ENCODE measurements at regions not wholly inside any gene's neighbourhood (a gene's known extent, or its start where the extent isn't known, plus 50 kb on each side); places are given as distances from the start of the nearest gene placed in this dataset.
A peak's percentile ranks its signal among the peaks of the same experiment; 100 is the strongest.
"Not testable (repeated sequence)": the region's sequence is repeated elsewhere in the genome, so short reads cannot be mapped to it uniquely, and the experiment has no call there.

- no peak for DNase-seq (ENCODE audit: low spot score)
- ATAC-seq (ENCODE audit: low FRiP score), result no peak
- TF ChIP-seq, protein P1, sequence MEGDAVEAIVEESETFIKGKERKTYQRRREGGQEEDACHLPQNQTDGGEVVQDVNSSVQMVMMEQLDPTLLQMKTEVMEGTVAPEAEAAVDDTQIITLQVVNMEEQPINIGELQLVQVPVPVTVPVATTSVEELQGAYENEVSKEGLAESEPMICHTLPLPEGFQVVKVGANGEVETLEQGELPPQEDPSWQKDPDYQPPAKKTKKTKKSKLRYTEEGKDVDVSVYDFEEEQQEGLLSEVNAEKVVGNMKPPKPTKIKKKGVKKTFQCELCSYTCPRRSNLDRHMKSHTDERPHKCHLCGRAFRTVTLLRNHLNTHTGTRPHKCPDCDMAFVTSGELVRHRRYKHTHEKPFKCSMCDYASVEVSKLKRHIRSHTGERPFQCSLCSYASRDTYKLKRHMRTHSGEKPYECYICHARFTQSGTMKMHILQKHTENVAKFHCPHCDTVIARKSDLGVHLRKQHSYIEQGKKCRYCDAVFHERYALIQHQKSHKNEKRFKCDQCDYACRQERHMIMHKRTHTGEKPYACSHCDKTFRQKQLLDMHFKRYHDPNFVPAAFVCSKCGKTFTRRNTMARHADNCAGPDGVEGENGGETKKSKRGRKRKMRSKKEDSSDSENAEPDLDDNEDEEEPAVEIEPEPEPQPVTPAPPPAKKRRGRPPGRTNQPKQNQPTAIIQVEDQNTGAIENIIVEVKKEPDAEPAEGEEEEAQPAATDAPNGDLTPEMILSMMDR (IDR thresholded peaks at IDR 0.05), result no peak
Measured at GRCh38 chr17:83191388-83192160, 112.2 kb downstream of the METRNL start.

DNA sequence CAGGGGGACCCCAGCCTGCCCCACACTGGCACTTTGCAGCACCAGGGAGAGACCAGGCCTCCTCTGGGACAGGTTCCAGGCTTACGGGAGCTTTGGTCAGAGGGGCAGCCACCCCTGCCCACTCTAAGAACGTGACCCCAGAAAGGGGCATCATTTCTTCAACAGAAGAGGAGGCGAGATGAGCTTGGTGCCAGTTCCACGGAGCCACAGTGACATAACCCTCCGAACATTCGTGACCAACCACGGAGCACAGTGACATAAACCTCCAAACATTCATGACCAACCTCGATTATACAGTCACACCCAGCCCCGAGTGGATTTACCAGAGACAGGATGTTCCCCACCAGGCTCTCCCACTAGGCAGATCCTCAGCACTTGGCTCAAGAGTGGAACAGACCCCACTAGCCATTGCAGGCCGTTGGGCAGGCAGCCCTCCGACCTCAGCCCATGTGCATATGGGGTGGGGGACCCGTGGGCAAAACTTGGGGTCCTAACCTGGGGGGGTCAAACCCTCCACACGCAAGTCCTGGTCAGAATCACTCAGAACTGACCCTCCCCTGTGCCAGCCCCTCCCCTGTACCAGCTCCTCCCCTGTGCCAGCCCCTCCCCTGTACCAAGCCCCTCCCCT, 112.9 kb downstream of the METRNL start:
- no peak for ATAC-seq (ENCODE audit: low FRiP score)
- TF ChIP-seq, protein P1 (IDR thresholded peaks at IDR 0.05), result no peak
- peak; percentile 20 for DNase-seq (ENCODE audit: low spot score)

DNA sequence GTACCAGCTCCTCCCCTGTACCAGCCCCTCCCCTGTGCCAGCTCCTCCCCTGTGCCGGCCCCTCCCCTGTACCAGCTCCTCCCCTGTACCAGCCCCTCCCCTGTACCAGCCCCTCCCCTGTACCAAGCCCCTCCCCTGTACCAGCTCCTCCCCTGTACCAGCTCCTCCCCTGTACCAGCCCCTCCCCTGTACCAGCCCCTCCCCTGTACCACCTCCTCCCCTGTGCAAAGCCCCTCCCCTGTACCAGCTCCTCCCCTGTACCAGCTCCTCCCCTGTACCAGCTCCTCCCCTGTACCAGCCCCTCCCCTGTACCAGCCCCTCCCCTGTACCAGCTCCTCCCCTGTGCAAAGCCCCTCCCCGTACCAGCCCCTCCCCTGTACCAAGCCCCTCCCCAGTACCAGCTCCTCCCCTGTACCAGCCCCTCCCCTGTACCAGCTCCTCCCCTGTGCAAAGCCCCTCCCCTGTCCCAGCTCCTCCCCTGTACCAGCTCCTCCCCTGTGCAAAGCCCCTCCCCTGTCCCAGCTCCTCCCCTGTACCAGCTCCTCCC, 113.5 kb downstream of the METRNL start:
- ATAC-seq (ENCODE audit: low FRiP score); DNase-seq (ENCODE audit: low spot score): not testable (repeated sequence)

- TF ChIP-seq, protein P1 (IDR thresholded peaks at IDR 0.05), result no peak
- peak; percentile 19 for DNase-seq (ENCODE audit: low spot score)
- peak; percentile 32 for ATAC-seq (ENCODE audit: low FRiP score)
Measured at GRCh38 chr17:83193336-83194185, 114.2 kb downstream of the METRNL start.

DNA sequence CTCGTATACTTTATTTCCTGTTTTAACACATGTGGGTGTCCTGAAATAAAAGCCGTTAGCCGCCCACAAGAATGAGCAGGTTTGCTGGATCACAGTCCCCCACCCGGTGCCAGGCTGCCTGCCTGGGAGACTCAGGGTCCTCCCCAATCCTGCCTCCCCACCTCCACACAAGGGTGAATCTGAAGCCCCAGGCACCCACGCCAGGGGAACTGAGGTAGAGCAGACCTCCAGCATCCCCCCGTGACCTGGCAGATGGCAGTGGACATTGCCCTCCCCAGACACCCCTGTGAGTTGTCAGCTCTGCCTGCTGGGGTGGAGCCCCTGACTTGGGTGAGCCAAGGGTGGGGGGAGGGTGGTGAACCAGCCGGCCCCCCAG, 114.8 kb downstream of the METRNL start:
- peak; percentile 20 for DNase-seq (ENCODE audit: low spot score)
- TF ChIP-seq, protein P1 (IDR thresholded peaks at IDR 0.05), result no peak

DNA sequence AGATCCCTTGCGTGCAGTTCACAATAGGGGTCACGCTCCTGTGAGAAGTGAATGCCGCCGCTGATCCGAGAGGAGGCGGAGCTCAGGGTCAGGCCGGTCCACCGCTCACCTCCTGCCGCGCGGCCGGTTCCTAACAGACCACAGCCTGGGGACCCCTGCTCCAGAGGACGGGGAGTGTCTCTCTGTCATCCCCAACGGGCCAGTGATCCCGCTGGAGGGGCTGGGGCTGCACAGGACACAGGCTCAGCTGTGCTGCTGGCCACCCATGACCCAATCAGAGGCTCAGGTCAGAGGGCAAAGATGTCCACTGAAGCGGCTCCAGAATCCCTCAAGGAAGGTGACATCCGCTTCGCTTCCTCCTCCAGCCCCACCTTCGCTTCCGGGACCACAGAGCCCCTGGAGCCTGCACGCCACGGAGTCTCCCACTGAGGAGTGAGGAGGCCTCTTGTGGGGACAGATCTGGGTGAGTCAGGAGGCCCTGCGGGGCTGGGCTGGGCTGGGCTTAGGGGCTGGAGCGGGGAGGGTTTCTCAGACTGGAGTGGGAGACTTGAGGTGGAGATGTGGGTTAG, 115.4 kb downstream of the METRNL start:
- TF ChIP-seq, protein P1 (IDR thresholded peaks at IDR 0.05), result no peak
- ATAC-seq (ENCODE audit: low FRiP score) (no peak), DNase-seq (ENCODE audit: low spot score) (peak; percentile 21)

More for the DNA sequence above, 114.8 kb downstream of the METRNL start:
- ATAC-seq (ENCODE audit: low FRiP score), result no peak
